ENCODE measurements at regions not wholly inside any gene's neighbourhood (a gene's known extent, or its start where the extent isn't known, plus 50 kb on each side); places are given as distances from the start of the nearest gene placed in this dataset.

DNA sequence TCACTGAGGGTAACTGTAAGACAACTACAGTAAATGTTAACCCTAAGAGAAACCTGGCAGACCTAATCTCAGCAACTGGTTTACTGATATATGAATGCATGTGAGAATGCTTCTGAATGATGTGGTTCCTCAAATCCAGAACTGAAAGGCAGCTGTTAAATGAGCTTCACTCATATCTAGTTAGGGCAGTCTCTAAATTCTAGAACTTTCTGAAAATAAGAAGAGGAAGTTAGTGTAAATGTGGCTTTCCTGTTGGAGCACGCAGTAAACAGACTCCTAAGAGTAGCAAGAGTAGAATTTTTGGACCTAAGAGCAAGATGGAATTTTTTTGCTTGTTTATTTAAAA is 117.9 kb upstream of the KCNN2 start:
- ATAC-seq (replicated peaks): no peak
- no peaks in the 10 kb centered on the region for H3K27me3 Mint-ChIP-seq
- no peak overlapping the region for H3K4me3 Mint-ChIP-seq
- H3K36me3 Mint-ChIP-seq (ENCODE audit: low read depth): no peaks in the 10 kb centered on the region
- H3K9me3 Mint-ChIP-seq: peaks cover 10% of the 10 kb centered on the region
- H3K4me1 Mint-ChIP-seq: no peaks in the 10 kb centered on the region
- no peak overlapping the region for H3K27ac Mint-ChIP-seq

- no peak overlapping the region for H3K4me3 Mint-ChIP-seq
- peaks cover 4% of the 10 kb centered on the region for H3K9me3 Mint-ChIP-seq
- no peaks in the 10 kb centered on the region for H3K4me1 Mint-ChIP-seq
- H3K36me3 Mint-ChIP-seq (ENCODE audit: low read depth): no peaks in the 10 kb centered on the region
- H3K27ac Mint-ChIP-seq: no peak overlapping the region
- no peaks in the 10 kb centered on the region for H3K27me3 Mint-ChIP-seq
- no peak for ATAC-seq (replicated peaks)
These were observed 112.0 kb upstream of the KCNN2 start for GRCh38 chr5:114249823-114250222.

DNA sequence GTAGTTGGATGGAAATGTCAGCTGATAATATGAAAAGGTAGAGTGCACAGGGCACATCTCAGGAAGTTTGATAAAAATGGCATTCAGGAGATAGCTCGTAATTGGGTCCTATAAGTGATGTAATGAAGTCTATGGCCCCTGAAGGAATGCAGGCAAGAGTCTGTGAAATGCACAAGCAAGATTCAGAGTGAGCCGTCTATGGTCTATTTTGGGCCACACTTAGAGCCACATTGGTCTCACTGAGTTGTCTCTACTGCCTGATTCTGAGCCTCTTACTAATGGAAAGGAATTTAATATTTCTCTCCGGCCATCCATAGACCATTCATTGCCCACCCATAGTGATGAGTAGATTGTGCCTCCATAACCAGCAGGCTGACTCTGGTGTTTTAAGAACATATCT is 111.3 kb upstream of the KCNN2 start:
- no peaks in the 10 kb centered on the region for H3K36me3 Mint-ChIP-seq (ENCODE audit: low read depth)
- no peak for ATAC-seq (replicated peaks)
- no peak overlapping the region for H3K4me3 Mint-ChIP-seq
- H3K27ac Mint-ChIP-seq: no peak overlapping the region
- H3K9me3 Mint-ChIP-seq: peaks cover 4% of the 10 kb centered on the region
- no peaks in the 10 kb centered on the region for H3K27me3 Mint-ChIP-seq
- no peaks in the 10 kb centered on the region for H3K4me1 Mint-ChIP-seq

GRCh38 chr5:114252226-114252625 is 109.6 kb upstream of the KCNN2 start:
- no peak overlapping the region for H3K27ac Mint-ChIP-seq
- H3K4me1 Mint-ChIP-seq: no peaks in the 10 kb centered on the region

DNA sequence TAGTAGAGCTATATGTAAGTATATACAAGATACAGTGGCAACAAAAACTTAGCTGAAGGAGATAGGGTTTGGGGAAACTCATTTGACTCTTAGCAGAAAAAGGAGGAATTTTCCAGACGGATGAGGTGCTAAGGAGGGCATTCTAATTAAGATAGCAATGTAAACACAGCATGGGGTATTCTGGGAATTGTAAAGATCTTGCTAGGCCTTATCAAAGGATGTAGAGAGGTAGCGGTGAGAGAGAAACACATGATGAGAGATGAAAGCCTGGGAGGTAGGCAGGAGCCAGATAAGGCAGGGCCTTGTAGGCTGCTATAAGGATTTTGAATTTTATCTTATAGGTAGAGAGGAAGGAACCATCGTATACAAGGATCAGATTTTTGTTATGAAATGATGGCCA is 106.6 kb upstream of the KCNN2 start:
- H3K27me3 Mint-ChIP-seq: no peaks in the 10 kb centered on the region
- H3K4me1 Mint-ChIP-seq: no peaks in the 10 kb centered on the region
- no peaks in the 10 kb centered on the region for H3K36me3 Mint-ChIP-seq (ENCODE audit: low read depth)
- H3K4me3 Mint-ChIP-seq: no peak overlapping the region
- ATAC-seq (replicated peaks): no peak
- H3K9me3 Mint-ChIP-seq: no peaks in the 10 kb centered on the region
- no peak overlapping the region for H3K27ac Mint-ChIP-seq

More at GRCh38 chr5:114252226-114252625, 109.6 kb upstream of the KCNN2 start:
- no peaks in the 10 kb centered on the region for H3K27me3 Mint-ChIP-seq
- H3K4me3 Mint-ChIP-seq: no peak overlapping the region
- no peak for ATAC-seq (replicated peaks)
- H3K9me3 Mint-ChIP-seq: peaks cover 4% of the 10 kb centered on the region
- H3K36me3 Mint-ChIP-seq (ENCODE audit: low read depth): no peaks in the 10 kb centered on the region

- Mint-ChIP-seq H3K27ac (no peak overlapping the region), H3K36me3 (ENCODE audit: low read depth) (no peaks in the 10 kb centered on the region), H3K27me3 (no peaks in the 10 kb centered on the region), H3K4me1 (no peaks in the 10 kb centered on the region), H3K9me3 (no peaks in the 10 kb centered on the region), H3K4me3 (no peak overlapping the region)
- ATAC-seq (replicated peaks): no peak
These were observed 99.9 kb upstream of the KCNN2 start for GRCh38 chr5:114261989-114262388.

DNA sequence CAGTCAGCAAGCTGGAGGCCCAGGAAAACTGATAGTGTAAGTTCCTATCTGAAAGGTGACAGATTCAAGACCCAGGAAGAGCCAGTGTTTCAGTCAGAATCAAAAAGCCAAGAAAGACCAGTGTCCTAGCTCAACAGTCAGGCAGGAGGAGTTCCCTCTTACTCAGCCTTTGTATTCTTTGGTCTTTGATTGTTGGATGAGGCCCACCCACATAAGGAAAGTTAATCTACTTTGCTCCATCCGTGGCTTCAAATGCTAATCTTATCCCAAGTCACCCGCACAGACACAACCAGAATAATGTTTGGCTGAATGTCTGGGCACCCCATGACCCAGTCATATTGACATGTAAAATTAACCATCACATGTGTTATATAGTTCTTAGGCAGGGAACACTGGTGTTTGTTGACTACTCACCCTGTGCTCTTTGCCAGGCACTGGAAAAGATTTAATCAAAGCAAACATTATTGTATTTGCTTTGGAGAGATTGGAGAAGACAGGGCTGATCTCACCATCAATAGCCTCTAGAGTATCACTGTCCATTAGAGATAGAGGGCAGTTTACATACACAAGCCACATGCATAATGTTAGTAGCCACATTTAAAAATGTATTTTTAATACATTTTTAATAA is 96.3 kb upstream of the KCNN2 start:
- Mint-ChIP-seq H3K36me3 (ENCODE audit: low read depth) (no peaks in the 10 kb centered on the region), H3K27me3 (no peaks in the 10 kb centered on the region), H3K9me3 (peaks cover 4% of the 10 kb centered on the region), H3K4me3 (no peak overlapping the region), H3K4me1 (no peaks in the 10 kb centered on the region), H3K27ac (no peak overlapping the region)
- no peak for ATAC-seq (replicated peaks)

GRCh38 chr5:114266374-114266773 is 95.5 kb upstream of the KCNN2 start:
- peaks cover 4% of the 10 kb centered on the region for H3K9me3 Mint-ChIP-seq
- no peak overlapping the region for H3K27ac Mint-ChIP-seq
- H3K4me1 Mint-ChIP-seq: no peaks in the 10 kb centered on the region
- H3K27me3 Mint-ChIP-seq: no peaks in the 10 kb centered on the region
- H3K36me3 Mint-ChIP-seq (ENCODE audit: low read depth): no peaks in the 10 kb centered on the region
- H3K4me3 Mint-ChIP-seq: no peak overlapping the region
- ATAC-seq (replicated peaks): no peak

- no peaks in the 10 kb centered on the region for H3K4me1 Mint-ChIP-seq
- no peaks in the 10 kb centered on the region for H3K36me3 Mint-ChIP-seq (ENCODE audit: low read depth)
- H3K9me3 Mint-ChIP-seq: no peaks in the 10 kb centered on the region
- no peak for ATAC-seq (replicated peaks)
- H3K27me3 Mint-ChIP-seq: no peaks in the 10 kb centered on the region
- no peak overlapping the region for H3K4me3 Mint-ChIP-seq
- H3K27ac Mint-ChIP-seq: no peak overlapping the region
These were observed 65.7 kb upstream of the KCNN2 start for GRCh38 chr5:114296191-114296590.

- Mint-ChIP-seq H3K4me3 (no peak overlapping the region), H3K36me3 (ENCODE audit: low read depth) (no peaks in the 10 kb centered on the region), H3K4me1 (no peaks in the 10 kb centered on the region), H3K27ac (no peak overlapping the region), H3K9me3 (peaks cover 5% of the 10 kb centered on the region), H3K27me3 (peaks cover 3% of the 10 kb centered on the region)
- no peak for ATAC-seq (replicated peaks)
These were observed 64.0 kb upstream of the KCNN2 start for GRCh38 chr5:114297915-114298314.

- Mint-ChIP-seq H3K9me3 (peaks cover 5% of the 10 kb centered on the region), H3K4me3 (no peak overlapping the region), H3K27me3 (peaks cover 3% of the 10 kb centered on the region), H3K36me3 (ENCODE audit: low read depth) (no peaks in the 10 kb centered on the region), H3K27ac (no peak overlapping the region), H3K4me1 (no peaks in the 10 kb centered on the region)
- ATAC-seq (replicated peaks): no peak
These were observed 56.3 kb upstream of the KCNN2 start for GRCh38 chr5:114305402-114306207.

DNA sequence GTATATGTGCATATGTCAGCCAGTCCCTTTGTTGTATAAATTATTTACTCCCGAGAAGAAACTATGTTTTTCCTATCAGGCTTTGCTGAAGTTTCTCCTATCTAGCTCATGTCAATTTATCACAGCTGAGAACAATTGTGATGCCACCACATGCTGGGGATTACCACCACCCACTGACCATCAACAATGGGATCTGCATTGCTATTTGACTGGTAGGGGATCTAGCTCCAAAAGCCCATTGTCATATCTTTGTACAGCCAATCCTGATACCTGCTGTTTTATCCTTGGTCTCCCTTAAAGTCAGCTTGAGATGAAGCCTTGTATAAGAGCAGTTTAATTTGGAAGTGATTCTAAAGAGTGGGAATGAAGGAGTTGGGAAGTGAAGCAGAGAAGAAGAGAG is 53.9 kb upstream of the KCNN2 start:
- no peak overlapping the region for H3K4me3 Mint-ChIP-seq
- H3K27me3 Mint-ChIP-seq: no peaks in the 10 kb centered on the region
- H3K4me1 Mint-ChIP-seq: no peaks in the 10 kb centered on the region
- no peaks in the 10 kb centered on the region for H3K36me3 Mint-ChIP-seq (ENCODE audit: low read depth)
- no peak for ATAC-seq (replicated peaks)
- H3K27ac Mint-ChIP-seq: no peak overlapping the region
- no peaks in the 10 kb centered on the region for H3K9me3 Mint-ChIP-seq

DNA sequence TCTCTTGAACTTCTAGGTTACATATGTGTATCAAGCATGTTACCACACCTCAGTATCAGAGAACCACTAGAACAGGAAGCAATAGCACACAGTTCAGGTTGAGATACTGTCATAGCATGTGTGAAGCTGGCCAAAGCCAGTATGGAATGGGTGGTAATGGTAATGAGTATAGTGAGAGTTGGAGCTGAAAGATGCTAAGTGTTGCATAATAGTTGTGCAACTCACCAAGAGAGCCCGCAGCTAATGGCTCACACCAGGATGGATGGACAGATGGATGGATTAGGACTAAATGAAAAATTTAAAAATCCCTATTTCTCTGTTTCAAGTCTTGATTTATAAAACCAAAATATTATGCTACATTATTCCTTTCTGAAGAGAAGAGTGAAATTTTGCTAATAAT is 53.4 kb upstream of the KCNN2 start:
- no peaks in the 10 kb centered on the region for H3K4me1 Mint-ChIP-seq
- no peak for ATAC-seq (replicated peaks)

GRCh38 chr5:114310666-114311065 is 51.2 kb upstream of the KCNN2 start:
- no peaks in the 10 kb centered on the region for H3K4me1 Mint-ChIP-seq
- ATAC-seq (replicated peaks): no peak
- H3K36me3 Mint-ChIP-seq (ENCODE audit: low read depth): no peaks in the 10 kb centered on the region
- H3K27ac Mint-ChIP-seq: no peak overlapping the region
- no peaks in the 10 kb centered on the region for H3K9me3 Mint-ChIP-seq
- no peaks in the 10 kb centered on the region for H3K27me3 Mint-ChIP-seq
- H3K4me3 Mint-ChIP-seq: no peak overlapping the region

More for the DNA sequence above, 53.4 kb upstream of the KCNN2 start:
- Mint-ChIP-seq H3K36me3 (ENCODE audit: low read depth) (no peaks in the 10 kb centered on the region), H3K27ac (no peak overlapping the region), H3K4me3 (no peak overlapping the region), H3K27me3 (no peaks in the 10 kb centered on the region), H3K9me3 (no peaks in the 10 kb centered on the region)

DNA sequence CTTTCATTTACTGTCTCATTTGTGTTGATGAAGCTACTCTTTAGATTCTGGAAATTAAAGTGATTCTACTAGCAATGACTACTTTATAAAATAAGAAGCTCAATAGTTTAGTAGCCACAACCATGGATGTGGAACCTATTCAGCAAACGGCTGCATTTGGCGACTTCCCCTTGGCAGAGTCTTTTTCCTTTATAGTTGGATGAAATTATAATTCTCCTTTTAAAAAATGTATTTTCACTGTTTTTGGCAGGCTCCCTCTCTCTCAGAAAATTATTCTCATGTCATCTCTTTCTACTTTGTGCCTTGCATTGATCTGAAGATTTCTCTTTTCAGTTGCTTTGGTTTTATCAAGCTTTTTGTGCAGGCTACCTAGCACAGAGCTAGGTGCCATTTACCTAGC is 50.6 kb upstream of the KCNN2 start:
- Mint-ChIP-seq H3K27ac (no peak overlapping the region), H3K27me3 (no peaks in the 10 kb centered on the region), H3K9me3 (no peaks in the 10 kb centered on the region), H3K36me3 (ENCODE audit: low read depth) (no peaks in the 10 kb centered on the region), H3K4me1 (no peaks in the 10 kb centered on the region), H3K4me3 (no peak overlapping the region)
- ATAC-seq (replicated peaks): no peak
